Activated CD4-positive, alpha-beta T cell treated with anti-CD3 and anti-CD28 coated beads, Interleukin-2, amount 50 U/mL, for 24 hours (primary cell): ENCODE measurements at regions not wholly inside any gene's neighbourhood (a gene's known extent, or its start where the extent isn't known, plus 50 kb on each side); places are given as distances from the start of the nearest gene placed in this dataset.
"Not testable (repeated sequence)": the region's sequence is repeated elsewhere in the genome, so short reads cannot be mapped to it uniquely, and the experiment has no call there.

ENCODE experiments used
- DNase-seq, 2 donors: peaks; one replicate each; pipeline ENCODE4 v3.0.0-alpha.2; 2020; ENCODE audit warnings: low read depth in 1 of 2, low spot score in 1 of 2

DNA sequence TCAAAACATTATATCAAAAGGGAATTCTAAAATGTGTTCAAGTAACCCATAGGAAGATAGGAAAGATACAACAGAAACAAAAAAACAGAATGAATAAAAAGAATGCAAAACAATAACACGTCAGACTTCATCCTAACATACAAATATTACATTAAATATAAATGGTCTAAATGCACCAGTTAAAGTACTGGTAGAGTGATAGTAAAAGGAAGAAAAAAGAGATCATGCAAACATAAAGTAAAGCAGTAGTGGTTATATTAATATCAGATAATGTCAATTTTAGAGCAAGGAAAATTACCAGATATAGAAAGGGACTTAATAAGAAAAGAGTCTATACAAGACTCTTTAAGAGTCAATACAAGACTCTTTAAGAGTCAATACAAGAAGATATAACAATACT, 755.7 kb downstream of the MCTP2 start:
- no peak for DNase-seq

DNA sequence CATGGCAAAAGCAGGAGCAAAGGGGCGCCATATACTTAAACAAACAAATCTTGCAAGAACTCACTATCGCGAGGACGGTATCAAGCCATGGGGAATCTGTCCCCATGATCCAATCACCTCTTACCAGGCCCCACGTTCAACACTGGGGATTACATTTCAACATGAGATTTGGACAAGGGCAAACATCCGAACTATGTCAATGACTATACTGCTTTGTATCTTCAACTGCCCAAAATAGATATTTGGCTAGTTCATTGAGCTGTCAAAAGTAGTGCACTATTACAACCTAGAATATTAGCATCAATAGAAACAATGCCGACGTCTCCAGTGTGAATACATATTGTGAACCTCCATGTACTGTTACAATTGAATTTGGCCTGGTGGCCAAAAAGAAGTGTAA, 760.4 kb downstream of the MCTP2 start:
- no peak for DNase-seq

DNA sequence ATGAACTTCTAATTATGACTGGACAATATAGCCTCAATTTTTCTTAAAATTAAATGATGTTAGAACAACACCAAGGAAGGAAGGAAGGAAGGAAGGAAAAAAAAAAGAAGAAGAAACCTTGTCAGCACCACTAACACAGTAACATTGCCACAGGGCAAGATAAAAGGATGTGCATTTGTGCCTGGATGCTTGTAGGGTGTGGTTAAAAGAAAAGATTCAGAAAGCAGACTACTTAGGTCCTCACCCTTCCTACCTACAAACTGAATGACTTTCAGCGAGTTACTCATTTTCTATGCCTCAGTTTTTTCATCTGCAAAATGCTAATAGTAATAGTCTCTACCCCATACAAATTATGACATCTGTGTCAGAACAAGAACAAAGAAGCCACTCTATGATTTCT, 778.3 kb downstream of the MCTP2 start:
- DNase-seq: no peak

DNA sequence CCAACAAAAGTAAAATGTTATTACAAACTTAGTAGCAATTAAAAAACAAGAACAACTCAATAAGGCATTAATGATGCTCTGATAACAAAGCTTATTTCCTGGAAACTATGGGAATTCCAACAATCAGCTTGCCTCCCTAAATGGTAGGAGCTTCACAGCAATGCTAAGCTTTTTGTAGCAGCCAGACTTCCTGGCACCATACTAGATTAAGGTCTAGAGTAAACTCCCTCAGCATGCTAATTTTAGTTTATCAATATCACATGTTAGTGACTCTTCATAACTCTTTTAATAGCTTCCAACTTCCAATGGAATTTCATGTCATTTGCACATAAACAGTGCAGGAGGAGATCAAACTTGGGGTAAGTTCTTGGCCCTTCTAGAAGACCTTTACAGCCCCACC, 782.0 kb downstream of the MCTP2 start:
- DNase-seq: no peak

DNA sequence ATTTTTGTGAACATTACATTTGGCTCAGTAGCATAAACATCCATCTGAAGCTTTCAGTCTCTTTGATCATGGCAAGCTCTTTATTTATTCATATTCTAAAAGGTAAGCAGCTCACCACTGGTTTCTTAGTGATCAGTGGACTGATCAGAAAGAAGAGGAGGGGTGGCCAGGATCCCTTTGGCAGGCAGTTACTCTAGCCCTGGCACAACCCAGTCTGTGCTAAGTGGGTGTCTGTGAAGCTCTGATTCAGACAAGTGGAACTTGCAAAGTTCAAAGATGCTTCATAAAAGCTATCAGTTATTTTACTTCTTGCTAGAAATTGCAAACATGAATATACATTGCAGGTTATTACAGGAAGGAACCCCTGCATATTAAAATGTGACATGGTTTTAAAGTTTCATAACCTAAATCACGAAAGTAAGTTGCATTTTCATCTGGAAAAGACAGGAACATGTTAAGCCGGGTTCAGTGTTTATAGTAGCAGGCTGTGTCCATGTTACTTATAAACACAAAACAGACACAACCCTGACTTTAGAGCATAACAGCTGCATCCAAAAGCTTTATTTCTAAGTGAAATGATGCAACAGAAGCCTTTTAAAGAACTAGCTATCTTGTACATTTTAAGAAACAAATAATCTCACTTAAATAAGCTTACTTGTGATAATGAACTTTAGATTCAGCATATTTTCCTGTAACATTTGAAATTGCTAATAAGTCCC, 785.3 kb downstream of the MCTP2 start:
- no peak for DNase-seq

DNA sequence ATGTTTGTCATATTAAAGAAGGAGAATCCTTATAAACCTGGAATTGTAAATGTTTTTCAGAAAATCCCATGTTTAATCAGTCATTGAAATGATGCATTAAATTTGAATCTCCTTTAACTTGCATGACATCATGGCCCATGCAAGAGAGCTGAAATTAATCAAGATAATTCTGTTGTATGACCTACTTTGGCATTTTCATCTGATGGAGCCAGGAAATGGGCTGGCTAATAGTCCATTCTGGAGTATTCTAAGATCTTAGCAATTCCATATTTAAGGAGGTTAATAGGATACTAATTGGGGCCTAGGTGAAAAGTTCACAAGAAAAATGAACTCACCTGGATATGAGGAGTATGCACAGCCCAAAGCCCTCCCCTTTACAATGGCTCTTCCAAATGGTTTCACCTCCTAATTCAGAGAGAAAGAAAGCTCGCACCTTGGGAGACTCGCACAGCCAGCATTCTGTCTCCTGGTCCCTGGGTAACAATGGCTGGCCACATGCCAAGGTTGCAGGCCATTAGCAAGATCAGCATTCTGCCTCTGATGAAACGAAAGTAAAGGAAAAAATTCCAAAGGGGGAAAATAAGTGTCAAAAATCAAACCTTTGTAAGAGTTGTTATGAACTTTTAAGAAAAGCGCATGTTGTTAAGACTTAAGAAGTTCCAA, 786.4 kb downstream of the MCTP2 start:
- no peak for DNase-seq

DNA sequence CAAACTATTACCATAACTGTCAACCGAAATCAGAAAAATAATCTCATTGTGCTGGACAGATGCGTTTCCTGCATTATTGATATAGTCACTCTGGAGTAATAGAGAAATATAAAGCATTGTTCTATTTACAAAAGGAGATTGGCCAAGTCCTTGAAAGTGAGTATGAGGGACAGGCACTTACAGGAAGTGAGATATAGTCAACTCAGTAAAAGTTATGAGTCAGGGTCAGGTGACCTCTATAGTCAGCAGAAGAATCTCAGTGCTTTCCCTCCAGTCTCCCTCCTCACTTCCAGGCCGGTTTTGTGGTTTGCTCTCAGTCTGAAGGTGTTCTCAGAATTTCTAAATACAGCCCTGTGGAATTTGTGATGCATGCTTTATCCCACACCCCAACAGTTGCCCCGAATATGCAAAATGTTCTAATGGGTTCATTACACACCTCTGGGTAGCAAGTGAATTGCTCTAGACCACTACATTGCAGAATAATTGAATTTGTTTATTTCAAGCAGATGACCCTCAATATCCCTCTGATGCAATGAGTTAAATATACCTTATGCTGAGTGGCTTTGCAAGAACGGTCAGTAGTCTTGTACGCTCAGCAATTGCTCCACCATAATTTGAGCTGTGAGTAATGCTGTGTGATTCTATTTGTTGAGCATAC, 787.7 kb downstream of the MCTP2 start:
- no peak for DNase-seq

DNA sequence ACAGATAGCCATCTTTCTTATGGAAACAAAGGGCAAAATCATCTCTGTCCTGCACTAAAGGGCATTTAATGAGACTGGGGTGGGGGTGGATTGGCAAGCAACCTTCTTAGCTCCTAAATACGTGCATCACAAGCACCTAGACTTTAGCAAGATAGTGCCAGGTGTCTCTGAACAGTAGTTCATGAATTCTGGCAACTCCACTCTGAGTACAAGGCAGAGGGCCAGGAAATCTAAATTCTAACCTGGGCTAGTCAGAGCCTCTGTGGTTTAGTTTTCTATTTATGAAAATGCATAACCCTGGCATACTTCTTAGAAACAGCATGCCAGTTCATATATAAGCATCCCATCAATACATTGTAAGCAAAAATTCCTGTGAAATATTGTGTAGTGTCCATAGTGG, 788.5 kb downstream of the MCTP2 start:
- no peak for DNase-seq

DNA sequence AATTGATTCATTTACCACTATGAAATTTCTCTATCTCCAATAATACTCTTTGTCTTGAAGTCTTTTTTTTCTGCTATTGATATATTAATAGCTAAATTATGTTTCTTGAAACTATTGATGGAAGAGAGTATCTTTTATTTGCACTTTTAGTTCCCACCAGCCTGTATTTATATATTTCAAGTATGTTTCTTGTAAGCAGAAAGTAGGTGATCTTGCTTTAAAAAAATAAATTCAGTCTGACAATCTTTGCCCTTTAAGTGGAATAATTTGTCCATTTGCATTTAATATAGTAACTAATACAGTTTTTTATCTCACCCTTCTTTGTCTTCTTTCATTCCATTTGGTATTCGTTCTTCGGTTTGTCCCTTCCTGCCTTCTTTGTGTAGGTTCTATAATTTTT, 790.5 kb downstream of the MCTP2 start:
- DNase-seq: no peak

DNA sequence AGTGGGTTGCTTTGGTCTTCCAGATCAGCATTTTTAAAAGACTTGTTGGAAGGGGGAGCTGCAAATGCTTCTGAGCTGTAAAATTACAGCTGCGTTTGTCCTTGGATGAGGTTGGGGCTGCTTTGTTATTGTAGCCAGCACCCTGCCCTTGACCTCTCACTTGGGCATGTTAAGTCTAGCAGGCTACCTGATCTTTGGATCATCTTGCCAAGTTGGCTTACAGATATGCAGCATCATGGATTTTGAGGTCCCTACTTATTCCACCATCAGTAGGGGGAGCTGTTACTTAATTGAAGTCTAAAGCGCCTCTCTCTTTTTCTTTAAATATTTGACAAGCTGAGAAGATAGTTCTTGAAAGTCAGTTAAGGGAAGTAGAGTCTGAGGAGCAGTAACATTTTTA, 793.0 kb downstream of the MCTP2 start:
- DNase-seq: no peak

DNA sequence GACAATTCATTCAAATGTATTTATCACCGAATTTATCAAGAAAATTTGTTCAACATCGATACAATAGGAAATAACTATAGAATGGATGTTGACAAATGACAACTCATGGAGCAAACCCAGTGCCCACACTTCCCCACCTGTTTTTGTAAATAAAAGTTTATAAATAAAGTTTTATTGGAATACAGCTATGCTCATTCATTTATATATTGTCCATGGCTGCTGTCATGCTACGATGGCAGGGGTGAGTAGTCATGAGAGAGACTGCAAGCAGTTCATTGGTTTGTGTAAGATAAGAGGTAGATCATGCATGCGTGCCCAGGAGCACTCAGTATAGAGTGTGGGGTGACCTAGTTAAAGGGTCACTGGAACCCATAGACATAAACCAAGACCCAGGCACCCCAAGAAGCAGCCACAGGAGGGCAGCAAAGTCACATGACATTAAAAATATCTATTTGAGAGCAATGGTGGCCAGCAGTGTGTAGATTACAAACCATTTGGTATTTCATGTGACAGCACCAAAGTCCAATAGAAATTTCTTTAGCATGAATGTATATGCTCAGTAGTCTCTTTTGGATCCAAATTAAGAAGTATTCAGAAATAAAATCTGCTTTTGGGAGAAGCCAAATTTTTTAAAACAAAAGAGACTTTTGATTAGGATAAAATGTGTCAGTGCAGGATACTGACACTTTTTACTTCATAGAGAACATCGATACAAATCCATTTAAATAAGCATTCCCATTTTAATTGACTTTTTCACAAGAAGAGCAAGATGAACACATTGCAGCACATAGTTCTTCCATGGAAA, 794.8 kb downstream of the MCTP2 start:
- no peak for DNase-seq

DNA sequence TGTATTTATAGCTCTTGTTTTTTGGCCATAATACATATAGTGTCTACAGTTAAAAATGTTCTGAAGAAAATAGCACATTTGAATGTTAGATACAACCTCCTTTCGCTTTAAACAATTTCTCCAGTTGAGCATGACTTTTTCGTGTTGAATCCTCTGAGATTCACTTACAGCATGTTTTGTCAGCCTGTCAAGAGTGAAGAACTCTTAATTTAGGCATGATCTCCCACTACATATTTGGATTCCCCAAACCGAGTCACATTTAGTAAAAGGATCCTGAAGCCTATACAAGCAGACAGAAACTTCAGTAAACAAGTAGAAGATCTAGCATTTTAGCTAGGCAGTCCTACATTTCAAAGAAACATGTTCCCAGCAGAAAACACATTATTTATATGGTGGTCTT, 796.6 kb downstream of the MCTP2 start:
- no peak for DNase-seq

DNA sequence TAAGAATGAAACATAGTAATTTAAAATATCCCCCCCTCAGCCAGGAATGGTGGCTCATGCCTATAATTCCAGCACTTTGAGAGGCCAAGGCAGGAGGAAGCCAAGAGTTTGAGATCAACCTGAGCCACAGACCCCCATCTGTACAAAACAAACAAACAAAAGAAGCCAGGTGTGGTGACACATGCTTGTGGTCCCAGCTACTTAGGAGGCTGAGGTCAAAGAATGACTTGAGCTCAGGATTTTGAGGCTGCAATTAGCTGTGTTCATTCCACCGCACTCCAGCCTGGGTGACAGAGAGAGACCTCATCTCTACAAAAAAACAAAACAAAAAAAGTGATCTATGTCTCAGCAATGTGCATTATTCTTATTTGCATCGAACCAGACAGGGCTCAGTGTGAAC, 800.8 kb downstream of the MCTP2 start:
- no peak for DNase-seq

DNA sequence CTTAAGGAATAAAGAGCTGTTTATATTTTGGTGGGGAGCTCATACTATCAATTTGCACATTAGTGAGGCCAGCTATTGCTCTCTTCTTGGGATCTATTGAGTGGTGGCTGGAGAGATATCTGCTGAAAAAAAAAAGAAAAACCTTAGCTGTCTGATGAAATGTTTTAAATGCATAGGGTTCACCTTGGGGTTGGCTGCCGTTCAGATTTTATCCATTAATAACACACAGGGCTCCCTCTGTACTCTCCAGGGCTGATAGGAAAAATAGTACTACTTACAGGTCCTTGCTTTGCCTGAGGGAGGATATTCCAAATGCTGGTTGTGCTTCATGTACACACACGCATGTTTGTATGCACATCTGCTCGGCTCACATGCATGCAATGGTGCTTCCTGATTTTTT, 803.7 kb downstream of the MCTP2 start:
- DNase-seq: no peak

DNA sequence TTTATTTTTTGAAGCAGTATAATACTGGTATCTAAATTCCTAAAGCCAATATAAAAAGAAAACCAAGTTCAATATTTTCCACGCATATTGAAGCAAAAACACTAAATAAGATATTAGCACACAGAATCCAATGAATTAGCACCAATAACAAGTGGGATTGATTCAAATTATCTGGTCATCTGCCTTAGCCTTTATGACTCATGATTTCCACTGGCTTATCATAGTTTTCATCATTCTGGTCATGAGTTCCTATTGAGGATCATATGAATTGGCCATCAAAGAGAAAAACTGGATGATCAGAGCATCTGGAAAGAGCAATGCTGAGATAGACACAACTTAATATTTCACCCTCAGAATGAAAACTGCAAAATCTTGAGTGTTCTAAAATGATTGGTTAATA, 809.9 kb downstream of the MCTP2 start:
- no peak for DNase-seq

DNA sequence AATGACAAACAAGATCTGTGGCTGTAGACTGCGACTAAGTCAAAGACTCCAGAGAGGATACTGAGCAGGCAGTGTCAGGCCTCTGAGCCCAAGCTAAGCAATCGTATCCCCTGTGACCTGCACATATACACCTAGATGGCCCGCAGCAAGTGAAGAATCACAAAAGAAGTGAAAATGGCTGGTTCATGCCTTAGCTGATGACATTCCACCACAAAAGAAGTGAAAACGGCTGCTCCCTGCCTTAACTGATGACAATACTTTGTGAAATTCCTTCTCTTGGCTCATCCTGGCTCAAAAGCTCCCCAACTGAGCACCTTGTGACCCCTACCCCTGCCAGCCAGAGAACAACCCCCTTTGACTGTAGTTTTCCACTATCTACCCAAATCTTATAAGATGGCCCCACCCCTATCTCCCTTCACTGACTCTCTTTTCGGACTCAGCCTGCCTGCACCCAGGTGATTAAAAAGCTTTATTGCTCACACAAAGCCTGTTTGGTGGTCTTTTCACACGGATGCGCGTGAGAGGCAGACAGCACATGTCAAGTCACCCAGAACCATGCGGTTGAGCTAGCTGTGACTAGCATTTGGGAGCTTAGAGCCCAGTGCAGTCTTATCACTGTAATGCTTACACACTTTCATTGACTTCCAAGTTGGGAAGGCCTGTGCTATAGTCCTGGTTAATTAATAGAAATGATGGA, 812.0 kb downstream of the MCTP2 start:
- not testable (repeated sequence) for DNase-seq

DNA sequence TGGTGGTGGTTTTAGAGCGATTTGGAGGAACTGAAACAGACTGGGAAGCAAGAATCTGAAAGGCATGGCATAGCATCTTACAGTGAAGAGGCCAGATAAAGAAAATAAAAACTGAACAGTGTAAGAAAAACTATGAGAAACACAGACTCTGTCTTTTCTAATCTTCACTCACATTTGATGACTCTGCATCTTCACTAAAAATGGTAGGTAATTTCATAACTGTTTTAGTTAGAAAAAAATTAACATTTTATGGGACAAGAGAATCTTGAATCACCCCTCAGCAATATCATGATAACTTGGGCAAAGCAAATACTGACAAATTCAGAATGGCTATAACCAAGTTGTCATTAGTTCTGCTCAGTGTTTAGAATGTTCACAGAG, 812.6 kb downstream of the MCTP2 start:
- DNase-seq: no peak

DNA sequence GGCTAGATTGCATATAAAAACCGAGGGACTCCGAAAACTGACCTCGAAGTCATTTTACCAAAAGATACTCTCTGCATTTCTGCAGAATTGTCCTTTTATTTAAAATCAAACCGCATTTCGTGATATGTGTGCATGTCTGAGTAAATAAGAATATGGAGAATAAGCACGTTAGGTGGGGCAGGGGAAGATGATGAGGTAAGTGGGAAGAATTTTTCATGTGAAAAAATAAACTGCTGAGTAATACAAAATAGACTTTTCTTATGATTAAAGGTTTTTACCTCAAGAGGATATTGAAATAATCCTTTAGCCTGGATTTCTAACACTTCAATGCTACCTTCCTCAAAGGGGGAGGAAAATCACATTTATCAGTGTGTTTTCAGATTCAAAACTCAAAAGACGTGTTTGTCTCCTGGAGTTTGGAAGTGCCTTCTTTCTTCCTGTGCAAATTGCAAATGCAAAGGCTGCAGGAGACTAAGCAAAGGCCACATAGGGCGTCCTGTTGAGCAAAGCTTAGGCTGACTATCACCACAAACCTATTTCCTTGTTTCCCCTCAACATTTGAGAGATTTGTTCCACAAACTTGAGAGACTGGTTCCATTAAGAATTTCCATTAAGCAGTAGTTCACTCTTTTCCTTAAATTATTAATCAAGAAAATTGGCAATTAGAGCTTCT, 813.5 kb downstream of the MCTP2 start:
- no peak for DNase-seq

DNA sequence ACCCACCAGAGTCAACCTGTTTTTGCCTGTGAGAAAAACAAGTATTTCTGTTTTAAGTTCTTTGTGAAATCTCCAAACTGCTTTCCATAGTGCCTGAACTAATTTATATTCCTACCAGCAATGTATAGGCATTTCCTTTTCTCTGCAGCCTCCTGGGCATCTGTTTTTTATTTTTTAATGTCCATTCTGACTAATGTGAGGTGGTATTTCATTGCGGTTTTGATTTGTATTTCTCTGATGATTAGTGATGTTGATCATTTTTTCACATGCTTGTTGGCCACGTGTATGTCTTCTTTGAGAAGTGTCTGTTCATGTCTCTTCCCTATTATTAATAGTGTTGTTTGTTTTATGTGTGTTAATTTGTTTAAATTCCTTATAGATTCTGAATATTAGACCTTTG, 820.5 kb downstream of the MCTP2 start:
- no peak for DNase-seq

DNA sequence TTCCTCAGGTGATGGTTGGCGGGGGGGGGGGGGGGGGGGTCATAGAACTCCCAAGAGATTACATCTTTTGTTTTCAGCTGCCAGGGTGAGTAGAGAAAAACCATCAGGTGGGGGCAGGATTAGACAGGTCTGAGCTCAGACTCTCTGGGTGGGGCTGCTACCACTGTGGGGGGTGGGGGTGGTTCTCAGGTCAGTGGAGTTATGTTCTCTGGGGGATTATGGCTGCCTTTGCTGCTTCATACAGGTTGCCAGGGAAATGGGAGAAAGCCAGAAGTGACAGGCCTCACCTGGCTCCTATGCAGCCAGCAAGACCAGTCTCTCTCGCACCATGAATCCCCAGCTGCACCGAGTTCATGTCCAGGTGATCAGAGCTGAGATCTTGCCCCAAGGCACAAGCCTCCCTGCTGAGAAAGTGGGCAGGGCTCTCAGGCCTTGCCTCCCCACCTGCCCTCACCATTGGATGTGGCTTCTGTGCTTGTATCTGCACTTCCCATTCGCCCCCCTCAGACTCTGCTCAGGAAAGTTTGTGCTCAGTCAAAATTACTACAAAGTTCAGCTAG, 828.1 kb downstream of the MCTP2 start:
- no peak for DNase-seq
